Activated CD4-positive, alpha-beta T cell treated with anti-CD3 and anti-CD28 coated beads, Interleukin-2, Interleukin-6, amounts not matched to agents 100 ng/mL and 50 ng/mL, durations not matched to agents 16 hours and 8 hours (primary cell): ENCODE measurements at regions not wholly inside any gene's neighbourhood (a gene's known extent, or its start where the extent isn't known, plus 50 kb on each side); places are given as distances from the start of the nearest gene placed in this dataset.
"Not testable (repeated sequence)": the region's sequence is repeated elsewhere in the genome, so short reads cannot be mapped to it uniquely, and the experiment has no call there.

Experiments
- DNase-seq: peaks from one replicate; pipeline ENCODE4 v3.0.0-alpha.2; 2020

- DNase-seq: no peak
Measured at GRCh38 chr3:153379516-153379915, 217.5 kb downstream of the RAP2B start.

DNA sequence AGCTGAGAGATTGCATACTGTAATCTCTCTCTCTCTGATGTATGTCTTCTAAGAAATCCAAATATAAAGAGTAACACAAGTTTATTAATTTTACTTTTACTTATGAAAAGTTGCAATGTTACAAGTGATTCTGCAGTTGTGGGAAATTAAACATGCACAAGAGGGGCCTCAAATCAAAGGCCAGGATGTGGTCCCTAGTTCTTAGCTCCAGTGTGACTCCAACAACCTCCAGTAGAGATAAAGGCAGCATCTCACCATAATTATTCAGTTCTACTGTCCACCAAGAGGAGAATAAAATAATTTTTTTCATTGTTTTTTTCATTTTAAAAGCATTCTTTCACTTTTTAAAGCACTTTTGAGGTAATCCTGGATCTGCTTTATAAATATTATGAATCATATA, 223.3 kb downstream of the RAP2B start:
- DNase-seq: no peak

- no peak for DNase-seq
Measured at GRCh38 chr3:153392363-153392762, 230.3 kb downstream of the RAP2B start.

- no peak for DNase-seq
Measured at GRCh38 chr3:153394017-153394416, 232.0 kb downstream of the RAP2B start.

DNA sequence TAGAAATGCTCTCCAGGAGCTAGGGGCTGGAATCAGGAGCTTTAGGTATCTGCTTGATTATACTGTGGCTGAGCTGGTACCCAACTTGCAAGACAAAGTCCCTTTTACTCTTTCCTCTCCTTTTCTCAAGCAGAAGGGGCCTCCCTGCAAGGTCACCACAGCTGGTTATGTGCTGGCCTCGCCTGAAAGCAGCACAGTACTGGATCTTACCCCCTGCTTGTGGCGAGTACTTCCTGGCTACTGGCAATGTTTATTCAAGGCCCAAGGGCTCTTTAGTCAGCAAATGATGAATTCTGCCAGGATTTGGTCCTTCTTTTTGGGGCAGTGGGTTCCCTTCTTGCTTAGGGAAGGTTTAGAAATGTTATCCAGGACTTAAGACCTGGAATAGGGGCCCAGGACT, 234.6 kb downstream of the RAP2B start:
- DNase-seq: no peak

GRCh38 chr3:153397794-153398193, 235.8 kb downstream of the RAP2B start:
- DNase-seq: no peak

DNA sequence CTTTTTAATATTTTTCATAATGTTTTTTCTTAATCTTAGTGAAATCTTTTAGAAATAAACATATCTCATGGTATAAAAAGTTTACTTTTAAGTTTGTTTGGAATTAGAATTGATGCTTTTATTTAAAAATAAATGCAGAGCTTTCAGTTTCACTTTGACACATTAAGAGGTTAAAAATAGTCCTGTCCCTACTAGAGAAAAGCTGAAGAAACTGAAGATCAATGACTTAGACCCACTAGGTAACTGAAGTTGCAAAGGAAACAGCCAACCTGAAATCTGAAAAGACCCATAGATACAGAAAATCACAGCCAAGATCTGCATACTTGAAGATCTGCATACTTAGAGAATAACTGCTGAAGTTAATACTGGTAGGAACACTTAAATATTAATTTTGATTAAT, 237.6 kb downstream of the RAP2B start:
- DNase-seq: peak; percentile 25

- DNase-seq: no peak
Measured at GRCh38 chr3:153400641-153401040, 238.6 kb downstream of the RAP2B start.

- no peak for DNase-seq
Measured at GRCh38 chr3:153404157-153404556, 242.1 kb downstream of the RAP2B start.

- DNase-seq: not testable (repeated sequence)
Measured at GRCh38 chr3:153405320-153405719, 243.3 kb downstream of the RAP2B start.

DNA sequence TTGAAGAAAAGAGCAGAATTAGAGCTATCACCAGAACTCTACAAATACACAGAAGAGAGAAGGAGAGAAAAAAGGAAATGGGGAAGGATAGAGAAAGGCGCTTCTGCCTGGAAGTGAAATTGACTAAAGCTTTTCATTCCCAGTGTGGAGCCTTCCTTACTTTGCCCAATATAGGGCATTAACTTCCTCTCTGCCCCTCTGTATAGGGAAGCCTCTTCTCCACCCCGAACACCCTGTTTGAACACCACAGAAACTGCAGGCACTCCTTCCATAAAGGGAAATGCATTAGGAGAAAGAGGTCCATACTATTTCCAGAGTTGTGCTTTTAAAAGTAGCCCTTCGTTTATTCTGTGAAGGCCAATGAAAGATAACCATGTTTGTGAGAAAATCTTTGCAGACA, 248.5 kb downstream of the RAP2B start:
- no peak for DNase-seq

DNA sequence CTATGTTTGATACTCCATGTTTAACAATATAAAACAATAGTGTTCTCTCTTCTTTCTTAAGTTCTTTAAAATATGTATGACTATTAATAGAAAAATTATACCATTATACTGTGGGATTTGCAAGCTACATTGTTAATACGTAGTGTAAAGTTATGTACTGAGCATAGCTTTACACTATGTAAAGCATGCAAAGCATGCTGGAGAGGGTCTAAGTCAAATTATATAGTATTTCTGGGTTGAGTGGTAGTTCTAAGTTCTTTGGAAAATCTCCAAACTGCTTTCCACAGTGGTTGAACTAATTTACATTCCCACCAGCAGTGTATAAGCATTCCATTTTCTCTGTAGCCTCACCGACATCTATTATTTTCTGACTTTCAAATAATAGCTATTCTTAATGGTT, 253.0 kb downstream of the RAP2B start:
- no peak for DNase-seq

GRCh38 chr3:153422314-153422713, 260.3 kb downstream of the RAP2B start:
- no peak for DNase-seq

DNA sequence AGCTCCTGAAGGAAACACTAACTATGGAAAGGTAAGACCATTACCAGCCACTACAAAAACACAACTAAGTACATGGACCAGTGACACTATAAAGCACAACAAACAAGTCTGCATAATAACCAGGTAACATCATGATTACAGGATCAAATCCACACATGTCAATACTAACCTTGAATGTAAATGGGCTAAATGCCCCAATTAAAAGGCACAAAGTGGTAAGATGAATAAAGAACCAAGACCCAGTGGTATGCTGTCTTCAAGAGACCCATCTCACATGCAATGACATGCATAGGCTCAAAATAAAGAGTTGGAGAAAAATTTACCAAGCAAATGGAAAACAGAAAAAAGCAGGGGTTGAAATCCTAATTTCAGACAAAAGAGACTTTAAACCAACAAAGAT, 261.8 kb downstream of the RAP2B start:
- DNase-seq: not testable (repeated sequence)

- DNase-seq: no peak
Measured at GRCh38 chr3:153426344-153426743, 264.3 kb downstream of the RAP2B start.

DNA sequence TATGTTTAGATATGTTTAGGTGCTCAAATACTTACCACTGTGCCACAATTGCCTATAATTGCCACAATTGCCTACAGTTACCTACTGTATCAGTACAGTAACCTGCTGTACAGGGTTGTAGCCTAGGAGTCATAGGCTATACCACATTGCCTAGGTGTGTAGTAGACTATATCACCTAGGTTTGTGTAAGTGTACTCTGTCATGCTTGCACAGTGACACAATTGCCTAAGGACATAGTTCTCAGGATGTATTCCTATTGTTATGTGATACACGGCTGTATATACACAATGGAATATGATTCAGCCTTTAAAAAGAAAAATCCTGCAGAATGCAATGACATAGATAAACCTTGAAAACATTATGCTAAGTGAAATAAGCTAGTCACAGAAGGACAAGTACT, 264.8 kb downstream of the RAP2B start:
- no peak for DNase-seq

- DNase-seq: no peak
Measured at GRCh38 chr3:153429821-153430220, 267.8 kb downstream of the RAP2B start.

DNA sequence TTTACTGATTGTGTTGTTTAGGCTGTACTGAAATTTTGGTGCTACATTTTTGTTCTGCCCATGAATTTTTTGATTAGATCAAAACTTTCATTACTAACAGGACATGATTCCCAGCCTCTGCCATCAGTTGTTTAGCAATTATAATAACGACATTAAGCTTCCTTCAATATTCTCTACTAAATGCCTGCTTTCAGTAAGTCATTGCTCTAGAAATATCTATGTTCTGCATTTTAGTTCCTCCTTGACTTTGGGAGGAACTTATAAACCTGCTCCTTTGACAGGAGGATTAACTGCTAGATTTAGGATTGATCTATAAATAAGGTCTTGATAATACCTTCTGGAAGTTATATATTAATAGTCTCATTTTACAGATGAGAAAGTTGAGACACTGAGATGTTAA, 269.1 kb downstream of the RAP2B start:
- DNase-seq: no peak

DNA sequence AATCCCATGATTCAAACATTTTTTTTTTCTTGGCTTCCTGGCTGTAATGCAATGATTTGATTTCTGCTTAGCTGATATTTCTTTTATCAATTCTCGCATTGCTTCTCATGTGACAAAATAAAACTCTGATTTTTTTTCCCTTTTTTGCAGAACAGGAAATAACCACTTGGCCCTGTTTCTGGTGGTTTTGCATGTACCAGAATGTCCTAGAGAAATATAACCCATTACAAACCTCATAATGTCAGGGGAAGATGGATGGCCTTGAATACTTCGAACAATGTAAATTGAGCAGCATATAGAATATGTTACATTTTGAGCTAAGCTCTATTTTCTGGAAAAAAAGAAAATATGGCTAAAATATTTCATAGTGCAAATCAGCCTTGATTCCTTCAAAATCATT, 275.6 kb downstream of the RAP2B start:
- no peak for DNase-seq

DNA sequence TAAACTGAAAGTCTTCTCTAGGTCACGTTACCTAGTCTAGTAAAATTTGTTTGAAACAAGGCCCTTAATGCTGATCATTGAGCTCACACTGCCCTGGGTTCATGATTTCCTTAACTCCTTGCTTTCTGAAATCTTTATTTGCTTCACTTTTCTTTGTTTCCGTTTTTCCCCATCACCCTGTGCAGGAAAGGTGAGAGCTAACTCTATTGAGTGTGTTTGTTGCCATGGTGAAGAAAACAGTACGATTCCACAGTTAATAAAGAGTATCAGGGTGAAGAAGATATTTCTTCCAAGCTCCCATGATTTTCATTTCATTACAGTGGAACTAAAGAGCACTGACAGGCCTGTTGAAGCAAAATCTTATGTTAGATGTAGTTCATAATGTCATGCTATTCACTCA, 276.2 kb downstream of the RAP2B start:
- no peak for DNase-seq

GRCh38 chr3:153439780-153440179, 277.8 kb downstream of the RAP2B start:
- no peak for DNase-seq

DNA sequence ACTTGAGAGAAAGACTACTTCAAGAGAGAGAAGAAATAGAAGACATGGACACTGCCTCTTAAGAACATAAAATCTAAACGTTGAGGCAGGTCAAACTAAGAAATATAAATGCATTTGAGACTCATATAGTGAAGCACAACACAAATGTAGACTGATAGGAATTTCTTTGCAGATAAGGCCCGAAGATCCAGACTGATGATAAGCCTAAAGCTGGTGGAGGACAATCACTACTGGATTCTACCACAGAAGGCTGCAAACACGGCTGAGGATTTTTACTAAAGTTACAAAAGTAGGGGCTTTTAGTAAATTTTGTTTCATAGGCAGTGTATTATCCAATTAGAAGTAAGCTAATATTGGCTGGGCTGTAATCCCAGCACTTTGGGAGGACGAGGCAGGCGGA, 278.3 kb downstream of the RAP2B start:
- no peak for DNase-seq

- DNase-seq: no peak
Measured at GRCh38 chr3:153442386-153442785, 280.4 kb downstream of the RAP2B start.

- DNase-seq: no peak
Measured at GRCh38 chr3:153442799-153443487, 280.9 kb downstream of the RAP2B start.

DNA sequence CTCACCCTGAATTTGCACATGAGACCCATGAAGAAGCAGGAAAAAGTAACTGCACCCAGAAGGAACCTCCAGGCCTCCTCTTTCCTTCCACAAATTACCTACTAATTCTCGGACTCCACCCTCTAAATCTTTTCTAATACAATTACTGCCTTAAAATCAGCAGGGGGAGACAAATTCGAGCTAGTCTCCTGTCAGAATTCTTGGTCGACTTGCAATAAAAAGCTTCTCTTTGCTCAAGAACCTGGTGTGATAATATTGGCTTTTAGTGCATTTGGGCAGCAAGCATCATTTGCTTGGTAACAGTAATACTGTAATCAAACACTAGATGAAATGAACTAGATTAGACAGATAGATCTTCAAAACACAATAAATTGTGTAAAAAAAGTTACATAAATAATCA, 281.9 kb downstream of the RAP2B start:
- no peak for DNase-seq

GRCh38 chr3:153445817-153446216, 283.8 kb downstream of the RAP2B start:
- DNase-seq: no peak
